ENCODE measurements at regions not wholly inside any gene's neighbourhood (a gene's known extent, or its start where the extent isn't known, plus 50 kb on each side); places are given as distances from the start of the nearest gene placed in this dataset.

DNA sequence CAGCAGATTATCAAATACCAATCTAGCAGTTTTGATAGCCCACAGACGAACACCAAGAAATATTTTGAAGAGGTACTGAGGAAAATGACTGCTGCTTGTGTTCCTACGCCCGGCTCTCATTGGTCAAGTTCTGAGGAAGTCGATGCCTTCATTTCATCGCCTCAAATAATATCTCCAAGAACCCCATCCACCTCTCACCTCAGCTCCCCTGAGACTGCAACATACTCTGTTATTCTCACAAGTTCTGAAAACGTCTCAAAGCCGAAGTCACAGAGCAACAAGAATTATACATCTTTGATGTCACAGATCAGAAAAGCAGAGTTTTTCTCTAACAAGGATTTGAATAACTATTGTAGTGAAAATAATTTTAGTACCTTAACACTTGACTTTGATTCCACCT lies 55.5 kb upstream of the BCAT1 start:
- Histone ChIP-seq H3K9me3 (ENCODE audit: insufficient read depth, low read length, severe bottlenecking) (no peaks in the 10 kb centered on the region), H3K9ac (ENCODE audit: low read depth, low read length) (no peak overlapping the region), H3K4me2 (ENCODE audit: insufficient read depth, low read length) (no peak overlapping the region), H3K79me2 (ENCODE audit: insufficient read depth, low read length) (no peaks in the 10 kb centered on the region), H3K27ac (ENCODE audit: low read length) (no peak overlapping the region), H3K4me1 (ENCODE audit: insufficient read depth, low read length) (no peaks in the 10 kb centered on the region), H3K4me3 (ENCODE audit: low read depth in 1 of 2, low read length in 2 of 2) (no peak overlapping the region), H4K20me1 (ENCODE audit: insufficient read depth, low read length) (no peaks in the 10 kb centered on the region), H2AFZ (ENCODE audit: low read depth, low read length) (no peak overlapping the region), H3K27me3 (ENCODE audit: insufficient read depth, low read length, poor library complexity) (no peaks in the 10 kb centered on the region), H3K36me3 (ENCODE audit: insufficient read depth, low read length) (no peaks in the 10 kb centered on the region)
- DNase-seq (no peak), ATAC-seq (ENCODE audit: insufficient read depth, low read depth) (no peak)
- no peak for TF ChIP-seq EZH2 (IDR thresholded peaks at IDR 0.05; ENCODE audit: borderline replicate concordance, low read depth, low read length, severe bottlenecking)
- TF ChIP-seq, protein P1, sequence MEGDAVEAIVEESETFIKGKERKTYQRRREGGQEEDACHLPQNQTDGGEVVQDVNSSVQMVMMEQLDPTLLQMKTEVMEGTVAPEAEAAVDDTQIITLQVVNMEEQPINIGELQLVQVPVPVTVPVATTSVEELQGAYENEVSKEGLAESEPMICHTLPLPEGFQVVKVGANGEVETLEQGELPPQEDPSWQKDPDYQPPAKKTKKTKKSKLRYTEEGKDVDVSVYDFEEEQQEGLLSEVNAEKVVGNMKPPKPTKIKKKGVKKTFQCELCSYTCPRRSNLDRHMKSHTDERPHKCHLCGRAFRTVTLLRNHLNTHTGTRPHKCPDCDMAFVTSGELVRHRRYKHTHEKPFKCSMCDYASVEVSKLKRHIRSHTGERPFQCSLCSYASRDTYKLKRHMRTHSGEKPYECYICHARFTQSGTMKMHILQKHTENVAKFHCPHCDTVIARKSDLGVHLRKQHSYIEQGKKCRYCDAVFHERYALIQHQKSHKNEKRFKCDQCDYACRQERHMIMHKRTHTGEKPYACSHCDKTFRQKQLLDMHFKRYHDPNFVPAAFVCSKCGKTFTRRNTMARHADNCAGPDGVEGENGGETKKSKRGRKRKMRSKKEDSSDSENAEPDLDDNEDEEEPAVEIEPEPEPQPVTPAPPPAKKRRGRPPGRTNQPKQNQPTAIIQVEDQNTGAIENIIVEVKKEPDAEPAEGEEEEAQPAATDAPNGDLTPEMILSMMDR (IDR thresholded peaks at IDR 0.05; ENCODE audit: borderline replicate concordance, extremely low read depth, low read length, poor library complexity, severe bottlenecking) = no peak

DNA sequence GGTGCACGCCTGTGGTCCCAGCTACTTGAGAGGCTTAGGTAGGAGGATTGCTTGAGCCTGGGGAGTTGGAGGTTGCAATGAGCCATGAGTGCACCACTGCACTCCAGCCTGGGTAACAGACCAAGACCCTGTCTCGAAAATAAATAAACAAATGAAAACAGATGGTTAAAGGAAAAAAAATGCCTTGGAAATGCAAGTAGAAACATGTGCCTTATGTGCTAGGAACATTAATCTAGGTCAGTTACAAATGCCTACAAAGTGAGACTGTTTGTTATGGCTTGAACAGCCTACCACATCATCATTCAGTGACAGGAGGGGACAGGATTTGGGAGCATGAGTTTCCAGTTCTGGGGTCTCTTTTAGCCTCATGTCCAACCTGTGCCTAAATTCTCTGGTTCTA lies 52.4 kb upstream of the BCAT1 start:
- H3K4me3 ChIP-seq (ENCODE audit: low read depth in 1 of 2, low read length in 2 of 2) = no peak overlapping the region

More for the DNA sequence above, 52.4 kb upstream of the BCAT1 start:
- Histone ChIP-seq H3K4me1 (ENCODE audit: insufficient read depth, low read length) (peaks cover 9% of the 10 kb centered on the region), H3K9me3 (ENCODE audit: insufficient read depth, low read length, severe bottlenecking) (no peaks in the 10 kb centered on the region), H3K36me3 (ENCODE audit: insufficient read depth, low read length) (no peaks in the 10 kb centered on the region), H3K9ac (ENCODE audit: low read depth, low read length) (no peak overlapping the region), H4K20me1 (ENCODE audit: insufficient read depth, low read length) (no peaks in the 10 kb centered on the region), H3K4me2 (ENCODE audit: insufficient read depth, low read length) (no peak overlapping the region), H3K79me2 (ENCODE audit: insufficient read depth, low read length) (no peaks in the 10 kb centered on the region), H3K27ac (ENCODE audit: low read length) (no peak overlapping the region), H2AFZ (ENCODE audit: low read depth, low read length) (no peak overlapping the region), H3K27me3 (ENCODE audit: insufficient read depth, low read length, poor library complexity) (no peaks in the 10 kb centered on the region)
- ATAC-seq (ENCODE audit: insufficient read depth, low read depth) (no peak), DNase-seq (no peak)
- TF ChIP-seq, protein P1 (IDR thresholded peaks at IDR 0.05; ENCODE audit: borderline replicate concordance, extremely low read depth, low read length, poor library complexity, severe bottlenecking) = no peak
- no peak for TF ChIP-seq EZH2 (IDR thresholded peaks at IDR 0.05; ENCODE audit: borderline replicate concordance, low read depth, low read length, severe bottlenecking)
